ENCODE measurements at regions not wholly inside any gene's neighbourhood (a gene's known extent, or its start where the extent isn't known, plus 50 kb on each side); places are given as distances from the start of the nearest gene placed in this dataset.

- no peak for TF ChIP-seq CTCF (IDR thresholded peaks at IDR 0.05; ENCODE audit: extremely low read depth, missing control alignments)
- DNase-seq (ENCODE audit: low spot score): no peak
These were observed 161.1 kb upstream of the CDH12 start for GRCh38 chr5:23014266-23014665.

- DNase-seq (ENCODE audit: low spot score): no peak
- no peak for TF ChIP-seq CTCF (IDR thresholded peaks at IDR 0.05; ENCODE audit: extremely low read depth, missing control alignments)
These were observed 160.4 kb upstream of the CDH12 start for GRCh38 chr5:23013395-23013998.

- DNase-seq (ENCODE audit: low spot score): peak; percentile 6
- TF ChIP-seq CTCF (IDR thresholded peaks at IDR 0.05; ENCODE audit: extremely low read depth, missing control alignments): no peak
These were observed 159.7 kb upstream of the CDH12 start for GRCh38 chr5:23012842-23013241.

- no peak for TF ChIP-seq CTCF (IDR thresholded peaks at IDR 0.05; ENCODE audit: extremely low read depth, missing control alignments)
- DNase-seq (ENCODE audit: low spot score): no peak
These were observed 154.6 kb upstream of the CDH12 start for GRCh38 chr5:23007762-23008161.

GRCh38 chr5:23007236-23007635 lies 154.1 kb upstream of the CDH12 start:
- DNase-seq (ENCODE audit: low spot score): no peak
- TF ChIP-seq CTCF (IDR thresholded peaks at IDR 0.05; ENCODE audit: extremely low read depth, missing control alignments): no peak

- no peak for TF ChIP-seq CTCF (IDR thresholded peaks at IDR 0.05; ENCODE audit: extremely low read depth, missing control alignments)
- DNase-seq (ENCODE audit: low spot score): no peak
These were observed 148.0 kb upstream of the CDH12 start for GRCh38 chr5:23001120-23001519.

- peak; percentile 4 for DNase-seq (ENCODE audit: low spot score)
- TF ChIP-seq CTCF (IDR thresholded peaks at IDR 0.05; ENCODE audit: extremely low read depth, missing control alignments): no peak
These were observed 145.6 kb upstream of the CDH12 start for GRCh38 chr5:22998774-22999173.

Data from GM20000 (cell line).